SK-N-SH (cell line): ENCODE measurements at regions not wholly inside any gene's neighbourhood (a gene's known extent, or its start where the extent isn't known, plus 50 kb on each side); places are given as distances from the start of the nearest gene placed in this dataset.

Experiments
- CHD2 ChIP-seq: fragments of 150-350 bp; IDR thresholded peaks from 2 replicates; pipeline ENCODE4 v1.6.1; 2018; ENCODE audit warnings: low read length; ENCODE audit not compliant: partially characterized antibody
- EP300 ChIP-seq, 2 experiments: IDR thresholded peaks; 2 replicates each; pipeline versions ENCODE4 v1.4.0 to v1.6.1; 2012; ENCODE audit warnings: borderline replicate concordance in 1 of 2, low read depth in 1 of 2, low read length in 1 of 2
- GABPA ChIP-seq: IDR thresholded peaks from 2 replicates; pipeline ENCODE4 v1.4.0; 2012; ENCODE audit warnings: low read depth, mild to moderate bottlenecking
- JUND ChIP-seq: IDR thresholded peaks from 2 replicates; pipeline ENCODE4 v1.4.0; 2012
- MXI1 ChIP-seq: IDR thresholded peaks from 2 replicates; pipeline ENCODE4 v1.6.1; 2012; ENCODE audit warnings: mild to moderate bottlenecking, low read depth, low read length, improper control_type of control experiment
- NRF1 ChIP-seq: IDR thresholded peaks from 2 replicates; pipeline ENCODE4 v1.6.1; 2012; ENCODE audit warnings: low read depth, mild to moderate bottlenecking, low read length
- POLR2AphosphoS5 ChIP-seq: IDR thresholded peaks from 2 replicates; pipeline ENCODE4 v1.6.1; 2012; ENCODE audit warnings: low read depth, low read length
- RAD21 ChIP-seq: IDR thresholded peaks from 2 replicates; pipeline ENCODE4 v1.6.1; 2012; ENCODE audit warnings: mild to moderate bottlenecking, low read length
- RFX5 ChIP-seq: IDR thresholded peaks from 2 replicates; pipeline ENCODE4 v1.6.1; 2012; ENCODE audit warnings: mild to moderate bottlenecking, improper control_type of control experiment, low read length
- TAF1 ChIP-seq: IDR thresholded peaks from 2 replicates; pipeline ENCODE4 v1.6.1; 2012; ENCODE audit warnings: low read depth, mild to moderate bottlenecking, low read length, moderate library complexity, borderline replicate concordance
- TF ChIP-seq, protein P1 (sequence below): fragments of 200-600 bp; sonication (generic); IDR thresholded peaks from 2 replicates; pipeline ENCODE4 v1.6.1; 2017; ENCODE audit warnings: antibody characterized with exemption, mild to moderate bottlenecking, moderate library complexity

DNA sequence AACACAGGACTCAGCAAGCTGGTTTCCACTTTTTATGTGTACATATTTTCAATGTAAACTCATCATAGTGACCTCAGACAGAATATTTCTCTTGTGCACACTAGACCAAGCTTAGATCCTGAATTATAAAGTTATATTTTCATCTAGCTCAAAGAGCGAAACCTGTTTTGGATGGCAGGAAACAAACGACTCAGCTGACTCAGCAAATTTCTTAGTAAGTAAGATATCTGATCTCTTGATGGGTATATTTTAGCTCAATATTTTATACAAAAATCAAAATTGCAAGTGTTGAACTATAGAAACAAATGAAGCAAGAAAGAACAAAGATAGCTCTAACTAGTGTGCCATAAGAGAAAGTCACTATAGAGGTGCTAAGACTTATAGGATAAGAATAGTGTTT, 1114.5 kb downstream of the STPG2 start:
- TF ChIP-seq NRF1 (no peak), TAF1 (no peak), RAD21 (no peak), JUND (no peak), GABPA (no peak), POLR2AphosphoS5 (no peak), EP300 (IDR thresholded peaks at IDR 0.05; ENCODE audit: borderline replicate concordance in 1 of 2, low read depth in 1 of 2, low read length in 1 of 2) (no peak), RFX5 (no peak), MXI1 (no peak), CHD2 (no peak)
- TF ChIP-seq, protein P1, sequence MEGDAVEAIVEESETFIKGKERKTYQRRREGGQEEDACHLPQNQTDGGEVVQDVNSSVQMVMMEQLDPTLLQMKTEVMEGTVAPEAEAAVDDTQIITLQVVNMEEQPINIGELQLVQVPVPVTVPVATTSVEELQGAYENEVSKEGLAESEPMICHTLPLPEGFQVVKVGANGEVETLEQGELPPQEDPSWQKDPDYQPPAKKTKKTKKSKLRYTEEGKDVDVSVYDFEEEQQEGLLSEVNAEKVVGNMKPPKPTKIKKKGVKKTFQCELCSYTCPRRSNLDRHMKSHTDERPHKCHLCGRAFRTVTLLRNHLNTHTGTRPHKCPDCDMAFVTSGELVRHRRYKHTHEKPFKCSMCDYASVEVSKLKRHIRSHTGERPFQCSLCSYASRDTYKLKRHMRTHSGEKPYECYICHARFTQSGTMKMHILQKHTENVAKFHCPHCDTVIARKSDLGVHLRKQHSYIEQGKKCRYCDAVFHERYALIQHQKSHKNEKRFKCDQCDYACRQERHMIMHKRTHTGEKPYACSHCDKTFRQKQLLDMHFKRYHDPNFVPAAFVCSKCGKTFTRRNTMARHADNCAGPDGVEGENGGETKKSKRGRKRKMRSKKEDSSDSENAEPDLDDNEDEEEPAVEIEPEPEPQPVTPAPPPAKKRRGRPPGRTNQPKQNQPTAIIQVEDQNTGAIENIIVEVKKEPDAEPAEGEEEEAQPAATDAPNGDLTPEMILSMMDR, result no peak
